Type B pancreatic cell (in vitro differentiated cells): ENCODE measurements at regions not wholly inside any gene's neighbourhood (a gene's known extent, or its start where the extent isn't known, plus 50 kb on each side); places are given as distances from the start of the nearest gene placed in this dataset.

Source experiments
- DNase-seq: peaks from one replicate; pipeline ENCODE4 v3.0.0; 2021; ENCODE audit warnings: mixed read lengths; ENCODE audit not compliant: unreplicated experiment; ENCODE audit errors: extremely low spot score
- H3K27ac Mint-ChIP-seq: 2 replicates; pipeline ENCODE4 v1.8.0; 2021; ENCODE audit warnings: mild to moderate bottlenecking, mixed read lengths
- H3K27me3 Mint-ChIP-seq: 2 replicates; pipeline ENCODE4 v1.8.0; 2021; ENCODE audit warnings: mixed read lengths
- H3K36me3 Mint-ChIP-seq: 2 replicates; pipeline ENCODE4 v1.8.0; 2021; ENCODE audit warnings: mixed read lengths
- H3K4me1 Mint-ChIP-seq: one replicate; pipeline ENCODE4 v1.8.0; 2021; ENCODE audit warnings: mixed read lengths; ENCODE audit not compliant: unreplicated experiment
- H3K4me3 Mint-ChIP-seq: 2 replicates; pipeline ENCODE4 v1.8.0; 2021; ENCODE audit warnings: mild to moderate bottlenecking, mixed read lengths
- H3K9me3 Mint-ChIP-seq: 2 replicates; pipeline ENCODE4 v1.8.0; 2021; ENCODE audit warnings: mixed read lengths
- CTCF ChIP-seq: fragments of 200-600 bp; sonication (generic); conservative IDR thresholded peaks from 2 replicates; pipeline ENCODE4 v1.5.0; 2021; ENCODE audit warnings: antibody characterized with exemption, mild to moderate bottlenecking

GRCh38 chr9:78932849-78933627 lies 636.1 kb downstream of the PSAT1 start:
- H3K27me3 Mint-ChIP-seq, result peaks cover 7% of the 10 kb centered on the region
- H3K36me3 Mint-ChIP-seq, result no peaks in the 10 kb centered on the region
- no peak overlapping the region for H3K4me3 Mint-ChIP-seq
- no peak for DNase-seq
- H3K27ac Mint-ChIP-seq, result no peak overlapping the region
- peaks cover 9% of the 10 kb centered on the region for H3K4me1 Mint-ChIP-seq
- no peak for TF ChIP-seq CTCF
- H3K9me3 Mint-ChIP-seq, result peaks cover 5% of the 10 kb centered on the region

- DNase-seq, result no peak
- no peaks in the 10 kb centered on the region for H3K36me3 Mint-ChIP-seq
- H3K4me3 Mint-ChIP-seq, result no peak overlapping the region
- H3K27ac Mint-ChIP-seq, result no peak overlapping the region
- no peak for TF ChIP-seq CTCF
- H3K4me1 Mint-ChIP-seq, result peaks cover 6% of the 10 kb centered on the region
- peaks cover 7% of the 10 kb centered on the region for H3K27me3 Mint-ChIP-seq
- H3K9me3 Mint-ChIP-seq, result peaks cover 2% of the 10 kb centered on the region
These were observed 636.9 kb upstream of the TLE4 start for GRCh38 chr9:78934880-78935279.

- peaks cover under 1% of the 10 kb centered on the region for H3K9me3 Mint-ChIP-seq
- H3K36me3 Mint-ChIP-seq, result no peaks in the 10 kb centered on the region
- peaks cover 1% of the 10 kb centered on the region for H3K27me3 Mint-ChIP-seq
- no peak overlapping the region for H3K27ac Mint-ChIP-seq
- no peaks in the 10 kb centered on the region for H3K4me1 Mint-ChIP-seq
- no peak for DNase-seq
- TF ChIP-seq CTCF, result no peak
- no peak overlapping the region for H3K4me3 Mint-ChIP-seq
These were observed 632.9 kb upstream of the TLE4 start for GRCh38 chr9:78938821-78939220.

GRCh38 chr9:78939311-78940065 lies 632.3 kb upstream of the TLE4 start:
- no peak overlapping the region for H3K27ac Mint-ChIP-seq
- H3K4me1 Mint-ChIP-seq, result no peaks in the 10 kb centered on the region
- no peak for DNase-seq
- H3K36me3 Mint-ChIP-seq, result no peaks in the 10 kb centered on the region
- no peak overlapping the region for H3K4me3 Mint-ChIP-seq
- peaks cover 6% of the 10 kb centered on the region for H3K9me3 Mint-ChIP-seq
- no peaks in the 10 kb centered on the region for H3K27me3 Mint-ChIP-seq
- no peak for TF ChIP-seq CTCF

GRCh38 chr9:78940121-78940855 lies 631.5 kb upstream of the TLE4 start:
- Mint-ChIP-seq H3K27me3 (no peaks in the 10 kb centered on the region), H3K4me1 (no peaks in the 10 kb centered on the region), H3K27ac (no peak overlapping the region), H3K9me3 (peaks cover 6% of the 10 kb centered on the region), H3K36me3 (no peaks in the 10 kb centered on the region), H3K4me3 (no peak overlapping the region)
- DNase-seq, result no peak
- no peak for TF ChIP-seq CTCF
